Esophagus mucosa (tissue), 1 donor: ENCODE measurements at regions not wholly inside any gene's neighbourhood (a gene's known extent, or its start where the extent isn't known, plus 50 kb on each side); places are given as distances from the start of the nearest gene placed in this dataset.
"Not testable (repeated sequence)": the region's sequence is repeated elsewhere in the genome, so short reads cannot be mapped to it uniquely, and the experiment has no call there.

Experiments
- ATAC-seq: fragments of 200-7000 bp; cut with Tn5 transposase; one replicate; pipeline ENCODE4 v1.9.1; 2020
- donor health status: DM: yes; HTN: yes; CAD: no.

- no peak for ATAC-seq
Observed at GRCh38 chr5:112574536-112574935, 155.5 kb upstream of the EPB41L4A start.

- no peak for ATAC-seq
Observed at GRCh38 chr5:112576298-112576925, 157.3 kb upstream of the EPB41L4A start.

GRCh38 chr5:112579599-112580170, 158.0 kb upstream of the APC start:
- ATAC-seq: no peak

GRCh38 chr5:112581811-112582320, 155.8 kb upstream of the APC start:
- no peak for ATAC-seq

- no peak for ATAC-seq
Observed at GRCh38 chr5:112583166-112583565, 154.5 kb upstream of the APC start.

GRCh38 chr5:112584781-112585180, 152.9 kb upstream of the APC start:
- no peak for ATAC-seq

- no peak for ATAC-seq
Observed at GRCh38 chr5:112586596-112587062, 151.1 kb upstream of the APC start.

- not testable (repeated sequence) for ATAC-seq
Observed at GRCh38 chr5:112590858-112591257, 146.8 kb upstream of the APC start.

- ATAC-seq: no peak
Observed at GRCh38 chr5:112594095-112594850, 143.4 kb upstream of the APC start.

- ATAC-seq: no peak
Observed at GRCh38 chr5:112594941-112595340, 142.7 kb upstream of the APC start.

GRCh38 chr5:112597831-112598230, 139.9 kb upstream of the APC start:
- ATAC-seq: no peak

- not testable (repeated sequence) for ATAC-seq
Observed at GRCh38 chr5:112600510-112600909, 137.2 kb upstream of the APC start.

- ATAC-seq: no peak
Observed at GRCh38 chr5:112604732-112605630, 132.7 kb upstream of the APC start.

- no peak for ATAC-seq
Observed at GRCh38 chr5:112608975-112609374, 128.7 kb upstream of the APC start.

GRCh38 chr5:112612663-112613062, 125.0 kb upstream of the APC start:
- ATAC-seq: no peak

- peak; percentile 86 for ATAC-seq
Observed at GRCh38 chr5:112614285-112614684, 123.4 kb upstream of the APC start.

GRCh38 chr5:112614986-112615385, 122.7 kb upstream of the APC start:
- peak; percentile 72 for ATAC-seq

- no peak for ATAC-seq
Observed at GRCh38 chr5:112616812-112617547, 120.7 kb upstream of the APC start.

- no peak for ATAC-seq
Observed at GRCh38 chr5:112625246-112625645, 112.4 kb upstream of the APC start.

- no peak for ATAC-seq
Observed at GRCh38 chr5:112625689-112626438, 111.8 kb upstream of the APC start.

- no peak for ATAC-seq
Observed at GRCh38 chr5:112626715-112627114, 111.0 kb upstream of the APC start.
